SIG-M5 treated with dmso at 0.1 percent for 504 hours (cell line): ENCODE measurements at regions not wholly inside any gene's neighbourhood (a gene's known extent, or its start where the extent isn't known, plus 50 kb on each side); places are given as distances from the start of the nearest gene placed in this dataset.

Source experiments
- DNase-seq: peaks from one replicate; lab custom pipeline; 2025; ENCODE audit not compliant: unreplicated experiment; lab: John Stamatoyannopoulos, UW

DNA sequence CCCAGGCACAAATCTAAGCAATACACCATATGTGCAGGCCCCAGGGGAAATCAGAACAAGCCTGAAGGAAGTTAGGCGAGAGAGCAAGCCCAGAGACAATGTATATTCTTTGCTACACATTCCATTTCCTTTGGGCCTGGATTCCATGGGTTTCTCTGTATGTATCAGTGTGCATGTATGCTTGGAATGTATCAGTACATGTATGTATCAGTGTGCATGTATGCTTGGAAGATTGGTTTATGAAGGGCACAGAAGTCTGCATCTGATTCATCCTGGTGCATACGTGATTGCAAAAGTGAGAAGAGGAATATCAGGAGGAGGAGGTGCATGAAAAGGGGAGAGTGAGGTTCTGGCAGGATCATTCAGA is 232.6 kb upstream of the ANKRD55 start:
- DNase-seq, result no peak

DNA sequence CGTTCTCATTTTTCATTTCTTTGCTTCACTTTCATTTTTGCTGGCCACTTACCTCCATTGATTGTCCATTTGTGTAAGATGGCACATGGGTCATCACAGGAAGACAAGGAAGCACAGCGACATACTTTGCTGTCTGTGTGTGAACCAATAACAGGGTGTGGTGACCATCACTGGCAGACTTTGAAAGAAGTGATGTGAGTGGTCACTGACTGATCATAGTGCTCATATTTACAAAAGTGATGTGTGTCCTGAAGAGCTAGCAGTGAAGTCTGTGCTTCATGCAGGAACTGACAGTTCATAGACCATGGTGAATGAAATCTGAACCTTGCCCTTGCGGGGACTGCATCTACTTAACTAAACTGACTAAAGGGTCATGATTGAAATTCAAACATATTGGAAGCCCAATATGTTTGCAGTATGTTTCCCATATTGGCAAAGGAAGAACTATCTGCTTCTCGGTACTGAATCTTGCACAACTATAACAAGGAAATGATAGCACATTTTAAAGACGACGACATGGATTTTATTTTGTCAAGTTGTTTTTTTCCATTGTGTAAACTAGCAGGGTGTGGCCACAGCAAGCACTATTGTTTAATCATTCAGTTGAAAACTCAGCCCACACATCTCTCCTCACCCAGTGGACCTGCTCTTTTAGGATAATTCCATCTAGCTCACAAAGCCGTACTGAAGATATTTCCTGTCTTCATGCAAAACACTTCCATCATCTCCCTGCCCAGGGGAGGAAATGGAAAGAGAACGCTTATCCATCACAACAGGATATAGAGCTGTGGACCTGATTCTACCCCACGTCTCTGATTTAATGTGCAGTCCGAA is 232.0 kb upstream of the ANKRD55 start:
- DNase-seq, result no peak

- DNase-seq, result no peak
Measured at GRCh38 chr5:56463944-56464571, 230.9 kb upstream of the ANKRD55 start.

- DNase-seq, result no peak
Measured at GRCh38 chr5:56461584-56461983, 228.5 kb upstream of the ANKRD55 start.

GRCh38 chr5:56460681-56461191 is 227.6 kb upstream of the ANKRD55 start:
- no peak for DNase-seq

GRCh38 chr5:56460195-56460546 is 227.0 kb upstream of the ANKRD55 start:
- no peak for DNase-seq

DNA sequence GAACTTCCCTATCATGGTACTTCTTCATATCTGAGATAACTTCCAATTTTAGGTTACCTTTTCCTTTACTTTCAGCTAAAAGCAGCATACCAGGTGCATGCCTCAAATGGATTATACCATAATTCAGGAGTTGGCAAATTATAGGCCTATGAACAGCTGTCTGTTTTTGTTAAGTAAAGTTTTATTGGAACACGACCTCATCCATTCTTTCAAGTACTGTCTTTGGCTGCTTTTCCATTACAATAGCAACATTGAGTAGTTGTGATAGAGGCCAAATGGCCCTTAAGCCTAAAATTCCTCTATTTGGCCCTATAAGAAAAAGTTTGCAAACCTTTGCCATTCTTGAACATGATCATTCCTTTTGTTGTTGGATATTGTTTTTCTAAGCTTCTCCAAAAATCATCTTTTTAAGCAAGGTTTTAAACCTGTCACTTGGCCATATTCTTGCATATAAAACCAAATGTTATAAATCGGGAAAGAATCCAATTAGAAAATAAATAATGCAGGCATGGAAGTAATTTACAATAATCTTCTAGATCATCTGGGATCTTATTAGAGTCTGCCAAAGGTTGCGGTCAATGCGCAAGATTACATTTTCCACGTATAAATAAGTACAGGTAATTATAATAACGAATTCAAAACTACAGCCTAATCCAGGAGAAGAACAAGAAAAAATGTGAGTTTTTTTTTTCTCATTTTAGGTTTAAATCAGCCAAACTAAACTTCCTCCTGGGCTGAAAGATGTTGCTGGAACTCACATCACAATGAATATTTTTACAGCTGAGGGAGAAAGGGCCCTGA is 226.5 kb upstream of the ANKRD55 start:
- DNase-seq, result no peak

DNA sequence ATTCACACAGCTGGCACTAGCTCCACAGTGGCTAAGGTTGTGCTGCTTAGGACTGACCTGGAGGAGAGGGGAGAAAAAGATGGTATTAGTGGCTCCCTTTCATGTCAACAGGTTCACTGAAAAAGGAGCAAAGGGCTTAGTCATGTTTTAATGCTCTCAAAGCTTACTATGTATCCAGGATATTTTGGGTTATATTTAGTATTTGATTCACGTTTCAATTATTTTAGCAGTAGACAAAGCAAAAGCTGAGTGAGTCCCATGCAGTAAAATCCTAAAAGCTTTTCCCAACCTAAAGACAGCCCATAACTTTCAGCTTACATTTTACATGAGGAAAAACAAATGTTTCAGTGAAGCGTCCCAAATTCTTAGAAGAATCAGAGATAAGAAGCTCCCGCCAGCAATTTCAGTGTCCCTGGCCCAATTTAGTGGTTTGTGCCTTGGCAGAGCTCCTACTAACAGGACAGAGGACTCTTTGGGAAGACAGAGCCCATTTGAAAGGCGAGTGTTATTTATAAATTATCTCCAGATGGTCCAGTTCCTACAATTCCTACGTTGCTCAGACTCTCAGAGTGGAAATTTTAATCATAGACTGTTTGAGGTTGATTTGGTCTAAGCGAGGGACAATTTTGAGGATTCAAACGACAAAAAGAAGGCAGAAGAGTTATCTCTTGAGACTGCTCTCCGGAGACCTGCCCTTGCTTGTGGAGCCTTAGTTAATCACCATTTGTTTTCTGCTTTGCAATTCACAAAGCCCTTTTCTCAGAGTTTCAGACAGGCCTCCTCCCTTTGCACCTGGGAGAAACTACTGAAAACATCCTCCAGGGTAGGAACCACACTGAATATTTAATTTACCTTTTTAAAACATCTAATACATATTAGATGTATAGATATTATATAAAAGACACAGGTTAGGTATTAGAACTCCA is 225.0 kb upstream of the ANKRD55 start:
- no peak for DNase-seq

DNA sequence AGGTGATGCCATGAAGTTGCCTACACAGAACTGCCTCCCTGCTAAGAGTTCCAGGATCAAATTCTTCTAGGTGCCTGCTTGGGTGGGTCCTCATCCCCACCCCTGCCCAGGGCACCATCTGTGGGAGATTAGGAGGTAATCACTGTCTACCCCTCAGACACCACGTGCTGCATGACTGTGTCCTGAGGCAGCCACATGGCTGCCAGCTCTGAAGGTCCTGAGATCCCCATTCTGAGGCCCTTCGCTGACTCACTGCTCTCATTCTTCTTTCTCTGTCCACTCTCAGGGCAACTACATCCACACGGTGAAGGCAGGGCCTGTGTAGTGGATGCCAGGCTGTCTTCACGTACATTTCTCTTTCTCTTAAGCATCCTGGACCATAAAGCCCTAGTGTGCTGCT is 222.9 kb upstream of the ANKRD55 start:
- no peak for DNase-seq

DNA sequence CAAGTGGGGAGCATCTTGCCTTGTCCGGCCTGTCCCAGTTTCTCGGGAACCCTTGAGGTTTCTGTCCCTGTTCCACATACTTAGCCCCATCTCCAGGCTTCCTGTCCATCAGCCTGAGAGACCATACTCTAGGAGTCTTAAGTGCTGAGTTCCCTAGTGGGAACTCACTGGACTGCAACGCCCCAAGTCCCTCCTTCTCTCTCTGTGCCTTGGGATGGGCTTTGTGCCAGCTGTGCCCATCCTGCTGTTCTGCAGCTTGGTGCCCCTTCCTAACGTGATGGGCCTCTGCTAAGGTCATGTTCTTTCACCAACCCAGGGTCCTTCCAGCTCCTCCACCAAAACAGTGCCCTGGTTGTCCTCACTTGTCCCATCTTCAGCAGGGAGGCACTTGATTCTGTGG is 222.3 kb upstream of the ANKRD55 start:
- no peak for DNase-seq

GRCh38 chr5:56454219-56454862 is 221.2 kb upstream of the ANKRD55 start:
- no peak for DNase-seq

DNA sequence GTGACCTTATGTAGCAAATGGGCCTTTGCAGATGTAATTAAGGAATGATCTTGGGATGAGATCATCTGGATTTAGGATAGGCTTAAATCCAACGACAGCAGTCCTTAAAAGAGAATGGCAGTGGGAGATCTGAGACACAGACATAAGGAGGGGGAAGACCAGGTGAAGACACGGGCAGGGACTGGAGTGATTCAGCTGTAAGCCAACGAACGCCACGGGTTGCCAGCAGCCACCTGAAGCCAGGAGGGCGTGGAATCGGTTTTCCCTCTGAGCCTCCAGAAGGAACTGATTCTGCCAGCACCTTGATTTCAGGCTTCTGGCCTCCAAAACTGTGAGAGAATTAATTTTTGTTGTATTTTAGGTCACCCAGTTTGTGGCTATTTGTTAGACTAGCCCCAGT is 218.6 kb upstream of the ANKRD55 start:
- no peak for DNase-seq

GRCh38 chr5:56450766-56451165 is 217.6 kb upstream of the ANKRD55 start:
- no peak for DNase-seq

DNA sequence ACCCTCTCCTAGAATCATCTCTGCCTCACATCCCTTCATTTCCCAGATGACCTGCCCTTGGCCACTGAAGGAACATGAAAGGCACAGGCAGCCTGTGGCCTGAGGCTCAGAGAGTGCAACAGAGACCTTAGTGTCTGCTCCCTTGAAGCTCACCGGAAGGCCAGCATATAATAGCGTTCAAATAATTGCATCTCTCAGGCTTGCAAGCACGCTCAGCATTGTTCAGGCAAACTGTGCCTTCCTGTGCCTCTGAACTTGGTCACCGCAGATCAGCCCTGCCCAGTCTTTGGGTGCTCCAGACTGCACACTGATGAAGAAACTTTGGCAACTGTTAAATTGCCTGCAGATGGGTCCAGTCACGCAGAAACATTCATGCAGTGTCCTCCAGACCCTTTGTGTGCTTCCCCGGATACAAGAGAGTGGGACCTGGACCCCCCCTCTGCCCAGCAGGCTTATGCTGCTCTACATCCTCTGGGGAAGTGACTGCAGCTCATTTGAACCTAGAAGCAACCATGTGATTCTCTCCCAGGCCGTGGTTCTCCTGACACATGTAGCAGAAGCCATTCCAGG is 216.0 kb upstream of the ANKRD55 start:
- DNase-seq, result no peak

GRCh38 chr5:56447656-56448055 is 214.5 kb upstream of the ANKRD55 start:
- no peak for DNase-seq

DNA sequence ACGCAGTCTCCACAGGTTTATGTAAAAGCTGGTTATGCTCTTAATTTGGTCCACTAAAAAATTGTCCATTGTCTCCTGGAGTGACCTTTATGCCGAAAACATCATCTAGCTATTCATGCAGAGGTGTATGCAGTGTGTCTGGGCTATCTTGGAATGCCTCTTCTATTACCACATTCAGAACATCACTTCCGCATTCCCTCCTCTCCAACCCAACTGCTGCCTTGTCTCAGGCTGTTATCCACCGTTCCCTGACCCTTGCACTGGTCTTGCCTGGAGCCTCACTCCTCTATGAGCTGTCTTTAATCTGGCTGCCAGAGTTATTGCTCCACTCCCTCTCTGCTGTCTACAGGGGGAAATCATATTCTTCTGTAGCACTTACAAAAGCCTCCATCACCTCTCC is 214.1 kb upstream of the ANKRD55 start:
- DNase-seq, result no peak

GRCh38 chr5:56446728-56447127 is 213.6 kb upstream of the ANKRD55 start:
- DNase-seq, result no peak

DNA sequence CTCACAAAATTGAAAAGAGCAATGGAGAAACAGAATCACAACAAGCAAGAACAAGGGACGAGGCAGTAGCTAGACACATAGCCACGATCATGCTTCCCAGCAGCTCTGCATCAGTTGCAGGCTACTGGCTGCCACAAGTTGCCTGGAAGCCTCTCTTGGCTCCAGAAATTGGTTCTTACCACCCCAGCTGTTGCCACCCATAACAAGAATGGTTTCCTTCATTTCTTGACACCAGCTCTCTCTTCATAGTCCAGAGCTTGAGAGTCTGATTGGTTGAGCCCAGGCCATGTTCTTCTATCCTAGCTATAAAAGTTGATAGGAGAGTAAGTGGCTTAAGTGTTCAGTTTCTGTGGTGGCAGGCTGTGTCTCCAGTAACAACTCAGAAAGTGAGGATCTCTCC is 210.7 kb upstream of the ANKRD55 start:
- no peak for DNase-seq

- DNase-seq, result peak; percentile 47
Measured at GRCh38 chr5:56440871-56441740, 208.0 kb upstream of the ANKRD55 start.
